ENCODE measurements at regions not wholly inside any gene's neighbourhood (a gene's known extent, or its start where the extent isn't known, plus 50 kb on each side); places are given as distances from the start of the nearest gene placed in this dataset.

DNA sequence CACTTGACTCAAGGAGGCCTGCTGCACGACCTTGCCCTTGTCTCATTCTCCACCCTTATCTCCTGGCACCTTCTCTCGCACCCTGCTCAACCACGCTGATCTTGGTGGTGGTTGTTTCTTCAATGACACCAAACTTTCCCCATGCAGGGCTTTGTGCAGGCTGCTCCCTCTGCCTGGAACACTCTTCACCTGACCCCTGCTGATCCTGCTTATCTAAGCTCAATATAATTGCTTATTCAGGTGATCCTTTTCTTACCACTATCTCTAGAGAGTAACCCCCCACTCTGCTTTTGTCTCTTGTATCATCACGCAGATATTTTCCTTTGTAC lies 604.4 kb downstream of the BUD13 start:
- TF ChIP-seq, protein P1, sequence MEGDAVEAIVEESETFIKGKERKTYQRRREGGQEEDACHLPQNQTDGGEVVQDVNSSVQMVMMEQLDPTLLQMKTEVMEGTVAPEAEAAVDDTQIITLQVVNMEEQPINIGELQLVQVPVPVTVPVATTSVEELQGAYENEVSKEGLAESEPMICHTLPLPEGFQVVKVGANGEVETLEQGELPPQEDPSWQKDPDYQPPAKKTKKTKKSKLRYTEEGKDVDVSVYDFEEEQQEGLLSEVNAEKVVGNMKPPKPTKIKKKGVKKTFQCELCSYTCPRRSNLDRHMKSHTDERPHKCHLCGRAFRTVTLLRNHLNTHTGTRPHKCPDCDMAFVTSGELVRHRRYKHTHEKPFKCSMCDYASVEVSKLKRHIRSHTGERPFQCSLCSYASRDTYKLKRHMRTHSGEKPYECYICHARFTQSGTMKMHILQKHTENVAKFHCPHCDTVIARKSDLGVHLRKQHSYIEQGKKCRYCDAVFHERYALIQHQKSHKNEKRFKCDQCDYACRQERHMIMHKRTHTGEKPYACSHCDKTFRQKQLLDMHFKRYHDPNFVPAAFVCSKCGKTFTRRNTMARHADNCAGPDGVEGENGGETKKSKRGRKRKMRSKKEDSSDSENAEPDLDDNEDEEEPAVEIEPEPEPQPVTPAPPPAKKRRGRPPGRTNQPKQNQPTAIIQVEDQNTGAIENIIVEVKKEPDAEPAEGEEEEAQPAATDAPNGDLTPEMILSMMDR (IDR thresholded peaks at IDR 0.05) = no peak
- Mint-ChIP-seq H3K36me3 (ENCODE audit: unreplicated experiment) (no peaks in the 10 kb centered on the region), H3K4me1 (ENCODE audit: unreplicated experiment) (no peaks in the 10 kb centered on the region), H3K4me3 (ENCODE audit: unreplicated experiment) (no peak overlapping the region), H3K27me3 (ENCODE audit: unreplicated experiment) (peaks cover 6% of the 10 kb centered on the region), H3K9me3 (ENCODE audit: unreplicated experiment) (no peaks in the 10 kb centered on the region), H3K27ac (ENCODE audit: unreplicated experiment) (no peak overlapping the region)
- peak; percentile 65 for DNase-seq (ENCODE audit: extremely low spot score, unreplicated experiment)

DNA sequence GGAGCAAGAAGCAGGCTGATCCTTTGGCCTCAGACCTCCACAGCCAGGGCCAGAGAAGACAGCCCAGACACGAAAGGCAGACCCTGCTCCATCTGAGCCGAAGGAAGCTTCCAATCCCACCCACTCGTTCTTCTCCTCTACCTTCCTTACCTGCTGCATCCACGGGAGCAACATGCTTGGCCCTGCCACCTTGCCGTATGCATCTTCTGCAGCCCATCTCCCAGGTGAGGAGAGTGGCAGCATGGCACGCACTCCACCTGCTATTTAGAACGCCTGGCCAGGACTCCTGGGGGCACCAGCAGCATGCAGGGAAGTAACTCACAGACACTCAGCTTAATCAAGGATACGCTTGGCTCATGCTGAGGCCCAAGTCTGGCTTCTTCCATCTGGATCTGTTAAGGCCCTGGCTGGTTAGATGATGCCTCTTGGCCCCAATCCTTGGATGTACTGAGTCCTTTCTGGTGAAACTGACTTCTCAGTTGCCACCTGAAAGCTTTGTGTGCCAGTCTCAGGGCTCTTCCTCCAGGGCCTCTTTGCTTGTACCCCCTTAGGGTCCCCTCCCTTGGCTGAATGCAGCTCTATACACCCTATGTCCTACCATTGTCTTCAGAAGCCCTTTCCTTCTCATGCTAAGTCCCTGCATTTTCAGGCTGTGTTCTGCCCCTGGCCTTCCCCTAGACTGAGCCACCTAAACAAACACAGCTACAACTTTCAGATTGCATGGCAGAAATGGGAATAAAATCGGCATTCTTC lies 604.9 kb downstream of the BUD13 start:
- H3K36me3 Mint-ChIP-seq (ENCODE audit: unreplicated experiment) = no peaks in the 10 kb centered on the region
- TF ChIP-seq, protein P1 (IDR thresholded peaks at IDR 0.05) = no peak
- no peaks in the 10 kb centered on the region for H3K4me1 Mint-ChIP-seq (ENCODE audit: unreplicated experiment)
- H3K4me3 Mint-ChIP-seq (ENCODE audit: unreplicated experiment) = no peak overlapping the region
- peaks cover 7% of the 10 kb centered on the region for H3K27me3 Mint-ChIP-seq (ENCODE audit: unreplicated experiment)
- DNase-seq (ENCODE audit: extremely low spot score, unreplicated experiment) = peak; percentile 65
- no peak overlapping the region for H3K27ac Mint-ChIP-seq (ENCODE audit: unreplicated experiment)
- no peaks in the 10 kb centered on the region for H3K9me3 Mint-ChIP-seq (ENCODE audit: unreplicated experiment)

GRCh38 chr11:116166573-116167465 lies 606.0 kb downstream of the BUD13 start:
- Mint-ChIP-seq H3K27me3 (ENCODE audit: unreplicated experiment) (peaks cover 11% of the 10 kb centered on the region), H3K4me3 (ENCODE audit: unreplicated experiment) (no peak overlapping the region), H3K9me3 (ENCODE audit: unreplicated experiment) (no peaks in the 10 kb centered on the region), H3K27ac (ENCODE audit: unreplicated experiment) (no peak overlapping the region), H3K4me1 (ENCODE audit: unreplicated experiment) (no peaks in the 10 kb centered on the region), H3K36me3 (ENCODE audit: unreplicated experiment) (no peaks in the 10 kb centered on the region)
- peak; percentile 27 for DNase-seq (ENCODE audit: extremely low spot score, unreplicated experiment)
- TF ChIP-seq, protein P1 (IDR thresholded peaks at IDR 0.05) = no peak

DNA sequence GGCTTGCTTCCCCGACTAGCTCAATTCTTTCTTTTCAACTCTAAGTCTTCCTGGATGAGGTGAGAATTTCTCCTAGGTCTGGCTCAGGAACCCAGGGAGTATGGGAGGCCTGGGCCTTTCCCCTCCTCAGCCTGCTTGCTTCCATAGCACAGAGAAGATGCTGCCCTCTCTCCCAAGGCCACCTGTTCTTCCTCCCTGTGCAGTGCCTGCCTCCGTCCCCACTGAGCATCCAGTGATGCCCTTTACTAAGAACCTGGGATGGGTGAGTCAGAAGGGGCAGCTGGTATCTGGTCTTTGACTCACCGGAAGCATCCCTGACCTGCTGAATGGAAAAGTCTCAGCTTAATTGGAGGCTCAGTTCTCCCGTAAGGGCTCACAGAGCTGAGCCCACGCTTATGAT lies 607.9 kb downstream of the BUD13 start:
- Mint-ChIP-seq H3K9me3 (ENCODE audit: unreplicated experiment) (no peaks in the 10 kb centered on the region), H3K27ac (ENCODE audit: unreplicated experiment) (no peak overlapping the region), H3K27me3 (ENCODE audit: unreplicated experiment) (peaks cover 13% of the 10 kb centered on the region), H3K4me3 (ENCODE audit: unreplicated experiment) (no peak overlapping the region), H3K36me3 (ENCODE audit: unreplicated experiment) (no peaks in the 10 kb centered on the region), H3K4me1 (ENCODE audit: unreplicated experiment) (no peaks in the 10 kb centered on the region)
- peak; percentile 62 for DNase-seq (ENCODE audit: extremely low spot score, unreplicated experiment)
- TF ChIP-seq, protein P1 (IDR thresholded peaks at IDR 0.05) = no peak

DNA sequence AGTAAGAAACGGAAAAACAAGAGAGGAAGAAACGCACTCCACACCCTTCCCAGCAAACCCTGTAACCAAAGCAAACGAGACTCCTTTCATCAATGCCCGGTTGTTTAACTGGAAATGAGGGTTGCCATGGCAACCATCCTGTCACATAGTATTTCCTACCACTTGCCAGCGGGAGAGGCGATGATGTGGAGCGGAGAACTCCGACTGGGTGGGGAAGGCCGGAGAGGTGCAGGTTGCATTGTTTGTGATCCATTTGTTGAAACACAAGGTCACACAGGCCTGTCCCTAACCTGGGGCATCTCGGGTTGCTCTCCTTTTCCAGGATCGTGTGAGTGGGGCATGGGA lies 609.9 kb downstream of the BUD13 start:
- TF ChIP-seq, protein P1 (IDR thresholded peaks at IDR 0.05) = no peak
- Mint-ChIP-seq H3K36me3 (ENCODE audit: unreplicated experiment) (no peaks in the 10 kb centered on the region), H3K27ac (ENCODE audit: unreplicated experiment) (no peak overlapping the region), H3K9me3 (ENCODE audit: unreplicated experiment) (no peaks in the 10 kb centered on the region), H3K4me3 (ENCODE audit: unreplicated experiment) (no peak overlapping the region), H3K27me3 (ENCODE audit: unreplicated experiment) (peaks cover 15% of the 10 kb centered on the region), H3K4me1 (ENCODE audit: unreplicated experiment) (no peaks in the 10 kb centered on the region)
- DNase-seq (ENCODE audit: extremely low spot score, unreplicated experiment) = peak; percentile 60
